Thyroid gland (tissue), 4 donors: ENCODE measurements at regions not wholly inside any gene's neighbourhood (a gene's known extent, or its start where the extent isn't known, plus 50 kb on each side); places are given as distances from the start of the nearest gene placed in this dataset.

Experiments used
- DNase-seq, 2 donors: peaks; one replicate each; pipeline ENCODE4 v3.0.0-alpha.2; 2019
- H3K27ac ChIP-seq, 3 donors: fragments of 200-600 bp; sonication (generic); 1 replicate in 2 of 3; 2 replicates in 1 of 3; pipeline ENCODE4 v1.5.1; 2016 to 2019; ENCODE audit warnings: mild to moderate bottlenecking in 1 of 3, moderate library complexity in 1 of 3
- H3K27me3 ChIP-seq: fragments of 200-600 bp; sonication (generic); one replicate; pipeline ENCODE4 v1.5.1; 2019
- H3K36me3 ChIP-seq, 2 donors: fragments of 200-600 bp; sonication (generic); one replicate each; pipeline ENCODE4 v1.5.1; 2016 to 2019
- H3K4me1 ChIP-seq, 2 donors: fragments of 200-600 bp; sonication (generic); one replicate each; pipeline ENCODE4 v1.5.1; 2017 to 2019
- H3K4me3 ChIP-seq, 3 donors: fragments of 200-600 bp; sonication (generic); replicated peaks in 1 of 3; 1 replicate in 2 of 3; 2 replicates in 1 of 3; pipeline ENCODE4 v1.5.1; 2016; ENCODE audit warnings: mild to moderate bottlenecking in 1 of 3
- H3K9me3 ChIP-seq: fragments of 200-600 bp; sonication (generic); one replicate; pipeline ENCODE4 v1.5.1; 2017
- POLR2A ChIP-seq, 2 donors: fragments of 450-650 bp; IDR thresholded peaks; one replicate each; pipeline ENCODE4 v1.6.1; 2017; ENCODE audit warnings: antibody characterized with exemption in 2 of 2, mild to moderate bottlenecking in 2 of 2, moderate library complexity in 1 of 2
- WGBS, 2 donors: methylation state at CpG; one replicate each; pipeline ENCODE4 v1.1.5; 2017; 5-methylcytosine and 5-hydroxymethylcytosine counted together
- intact Hi-C: fragments of 100-400 bp; cut with DNase I; formaldehyde crosslinking; loops from one replicate; pipeline ENCODE4 v1.15.1; 2023
- TF ChIP-seq, protein P1 (sequence below), 6 experiments: fragments of 200-600 bp in 3 of 6; fragments of 450-650 bp in 3 of 6; sonication (generic) in 3 of 6; IDR thresholded peaks; one replicate each; pipeline ENCODE4 v1.5.1; 2016 to 2019; ENCODE audit warnings: antibody characterized with exemption in 6 of 6, mild to moderate bottlenecking in 2 of 6, inconsistent platforms in 1 of 6, moderate library complexity in 1 of 6

GRCh38 chrX:27910412-27910811, 70.8 kb downstream of the DCAF8L1 start:
- DNase-seq, result no peak
- intact Hi-C loops, result no loop called here
- WGBS, 2 donors, result 100% methylated on average over 1 of the region's 1 CpG
- H3K36me3 ChIP-seq, result no peaks in the 10 kb centered on the region
- no peak overlapping the region for H3K4me3 ChIP-seq
- TF ChIP-seq, protein P1, sequence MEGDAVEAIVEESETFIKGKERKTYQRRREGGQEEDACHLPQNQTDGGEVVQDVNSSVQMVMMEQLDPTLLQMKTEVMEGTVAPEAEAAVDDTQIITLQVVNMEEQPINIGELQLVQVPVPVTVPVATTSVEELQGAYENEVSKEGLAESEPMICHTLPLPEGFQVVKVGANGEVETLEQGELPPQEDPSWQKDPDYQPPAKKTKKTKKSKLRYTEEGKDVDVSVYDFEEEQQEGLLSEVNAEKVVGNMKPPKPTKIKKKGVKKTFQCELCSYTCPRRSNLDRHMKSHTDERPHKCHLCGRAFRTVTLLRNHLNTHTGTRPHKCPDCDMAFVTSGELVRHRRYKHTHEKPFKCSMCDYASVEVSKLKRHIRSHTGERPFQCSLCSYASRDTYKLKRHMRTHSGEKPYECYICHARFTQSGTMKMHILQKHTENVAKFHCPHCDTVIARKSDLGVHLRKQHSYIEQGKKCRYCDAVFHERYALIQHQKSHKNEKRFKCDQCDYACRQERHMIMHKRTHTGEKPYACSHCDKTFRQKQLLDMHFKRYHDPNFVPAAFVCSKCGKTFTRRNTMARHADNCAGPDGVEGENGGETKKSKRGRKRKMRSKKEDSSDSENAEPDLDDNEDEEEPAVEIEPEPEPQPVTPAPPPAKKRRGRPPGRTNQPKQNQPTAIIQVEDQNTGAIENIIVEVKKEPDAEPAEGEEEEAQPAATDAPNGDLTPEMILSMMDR (IDR thresholded peaks at IDR 0.05), result no peak
- TF ChIP-seq POLR2A (IDR thresholded peaks at IDR 0.05), result no peak
- H3K27ac ChIP-seq, result no peak overlapping the region
- no peaks in the 10 kb centered on the region for H3K27me3 ChIP-seq
- no peaks in the 10 kb centered on the region for H3K4me1 ChIP-seq
- H3K9me3 ChIP-seq, result no peaks in the 10 kb centered on the region

- 95 to 98% methylated on average over 2 of the region's 2 CpGs for WGBS, 2 donors
- intact Hi-C loops, result no loop called here
- TF ChIP-seq, protein P1 (IDR thresholded peaks at IDR 0.05), result no peak
- no peak for TF ChIP-seq POLR2A (IDR thresholded peaks at IDR 0.05)
These were observed 77.3 kb downstream of the DCAF8L1 start for GRCh38 chrX:27903960-27904359.

GRCh38 chrX:27893871-27894270, 86.1 kb downstream of the MAGEB10 start:
- intact Hi-C loops, result no loop called here

More at GRCh38 chrX:27903960-27904359, 77.3 kb downstream of the DCAF8L1 start:
- Histone ChIP-seq H3K27me3 (no peaks in the 10 kb centered on the region), H3K4me3 (no peak overlapping the region), H3K36me3 (no peaks in the 10 kb centered on the region), H3K9me3 (no peaks in the 10 kb centered on the region), H3K27ac (no peak overlapping the region), H3K4me1 (no peaks in the 10 kb centered on the region)
- no peak for DNase-seq

DNA sequence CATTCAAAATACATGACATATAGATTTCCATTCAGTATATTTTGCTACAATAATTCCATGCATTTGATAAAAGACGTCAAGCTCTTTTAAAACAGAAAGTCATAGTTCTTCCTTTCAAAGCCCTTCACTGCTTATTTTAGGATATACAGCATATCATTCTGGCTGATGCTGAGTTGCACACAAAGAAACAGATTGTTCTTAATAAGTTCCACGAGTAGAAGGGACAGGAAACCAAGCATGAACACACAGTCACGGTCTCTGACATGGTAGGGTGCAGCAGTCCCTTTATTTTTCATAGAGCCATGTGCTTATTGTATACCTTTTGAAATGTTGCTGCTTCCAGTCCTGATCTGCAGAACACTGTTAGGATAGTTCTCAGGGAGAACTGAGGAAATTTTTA, 85.4 kb downstream of the MAGEB10 start:
- 56 to 57% methylated on average over 3 of the region's 3 CpGs for WGBS, 2 donors
- Histone ChIP-seq H3K4me3 (no peak overlapping the region), H3K27me3 (no peaks in the 10 kb centered on the region), H3K27ac (no peak overlapping the region), H3K36me3 (no peaks in the 10 kb centered on the region), H3K4me1 (no peaks in the 10 kb centered on the region), H3K9me3 (no peaks in the 10 kb centered on the region)
- intact Hi-C loops, result no loop called here
- no peak for TF ChIP-seq POLR2A (IDR thresholded peaks at IDR 0.05)
- DNase-seq, result no peak

More at GRCh38 chrX:27893871-27894270, 86.1 kb downstream of the MAGEB10 start:
- Histone ChIP-seq H3K4me1 (no peaks in the 10 kb centered on the region), H3K27me3 (no peaks in the 10 kb centered on the region), H3K27ac (no peak overlapping the region), H3K36me3 (no peaks in the 10 kb centered on the region), H3K9me3 (no peaks in the 10 kb centered on the region), H3K4me3 (no peak overlapping the region)
- TF ChIP-seq, protein P1 (IDR thresholded peaks at IDR 0.05), result no peak
- TF ChIP-seq POLR2A (IDR thresholded peaks at IDR 0.05), result no peak
- no peak for DNase-seq
- 78 to 85% methylated on average over 2 of the region's 2 CpGs for WGBS, 2 donors

GRCh38 chrX:27890611-27891010, 82.8 kb downstream of the MAGEB10 start:
- Histone ChIP-seq H3K36me3 (no peaks in the 10 kb centered on the region), H3K4me1 (no peaks in the 10 kb centered on the region), H3K4me3 (no peak overlapping the region), H3K27ac (no peak overlapping the region), H3K9me3 (no peaks in the 10 kb centered on the region), H3K27me3 (no peaks in the 10 kb centered on the region)
- TF ChIP-seq, protein P1 (IDR thresholded peaks at IDR 0.05), result no peak
- TF ChIP-seq POLR2A (IDR thresholded peaks at IDR 0.05), result no peak
- 89 to 100% methylated on average over 1 of the region's 1 CpG for WGBS, 2 donors
- intact Hi-C loops, result no loop called here
- DNase-seq, result no peak

- H3K4me1 ChIP-seq, result no peaks in the 10 kb centered on the region
- no peaks in the 10 kb centered on the region for H3K9me3 ChIP-seq
- no peak for TF ChIP-seq POLR2A (IDR thresholded peaks at IDR 0.05)
- TF ChIP-seq, protein P1 (IDR thresholded peaks at IDR 0.05), result no peak
- no peaks in the 10 kb centered on the region for H3K36me3 ChIP-seq
- intact Hi-C loops, result no loop called here
- H3K27ac ChIP-seq, result no peak overlapping the region
- no peak for DNase-seq
- H3K4me3 ChIP-seq, result no peak overlapping the region
- H3K27me3 ChIP-seq, result no peaks in the 10 kb centered on the region
- 60 to 74% methylated on average over 2 of the region's 2 CpGs for WGBS, 2 donors
These were observed 82.1 kb downstream of the MAGEB10 start for GRCh38 chrX:27889878-27890277.
